ENCODE measurements at regions not wholly inside any gene's neighbourhood (a gene's known extent, or its start where the extent isn't known, plus 50 kb on each side); places are given as distances from the start of the nearest gene placed in this dataset.

DNA sequence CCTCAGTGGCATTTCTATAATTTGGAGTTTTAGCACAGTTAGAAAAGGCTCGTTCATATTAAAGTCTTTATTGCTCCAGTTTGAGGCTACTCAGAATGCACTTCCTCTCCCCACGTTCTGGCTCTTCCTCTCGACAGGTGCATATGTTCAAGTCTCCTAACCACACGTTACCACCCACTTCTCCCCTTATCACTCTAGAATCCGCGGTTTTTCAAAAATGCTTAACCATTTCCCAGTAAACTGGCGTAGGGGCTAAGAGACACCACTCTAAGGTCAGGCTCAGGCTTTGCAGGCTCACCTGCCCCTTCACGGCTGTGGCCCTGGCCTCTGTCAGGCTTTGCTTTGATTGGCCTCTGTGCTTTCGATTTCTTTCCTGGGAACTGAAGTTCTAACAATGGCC, 383.6 kb downstream of the GLRX3 start:
- Histone ChIP-seq H3K4me1 (no peaks in the 10 kb centered on the region), H3K27ac (no peak overlapping the region), H3K4me3 (no peak overlapping the region), H3K27me3 (no peaks in the 10 kb centered on the region), H3K9me3 (no peaks in the 10 kb centered on the region), H3K36me3 (no peaks in the 10 kb centered on the region)
- no peak for DNase-seq
- no peak for TF ChIP-seq POLR2A (IDR thresholded peaks at IDR 0.05)
- TF ChIP-seq, protein P1, sequence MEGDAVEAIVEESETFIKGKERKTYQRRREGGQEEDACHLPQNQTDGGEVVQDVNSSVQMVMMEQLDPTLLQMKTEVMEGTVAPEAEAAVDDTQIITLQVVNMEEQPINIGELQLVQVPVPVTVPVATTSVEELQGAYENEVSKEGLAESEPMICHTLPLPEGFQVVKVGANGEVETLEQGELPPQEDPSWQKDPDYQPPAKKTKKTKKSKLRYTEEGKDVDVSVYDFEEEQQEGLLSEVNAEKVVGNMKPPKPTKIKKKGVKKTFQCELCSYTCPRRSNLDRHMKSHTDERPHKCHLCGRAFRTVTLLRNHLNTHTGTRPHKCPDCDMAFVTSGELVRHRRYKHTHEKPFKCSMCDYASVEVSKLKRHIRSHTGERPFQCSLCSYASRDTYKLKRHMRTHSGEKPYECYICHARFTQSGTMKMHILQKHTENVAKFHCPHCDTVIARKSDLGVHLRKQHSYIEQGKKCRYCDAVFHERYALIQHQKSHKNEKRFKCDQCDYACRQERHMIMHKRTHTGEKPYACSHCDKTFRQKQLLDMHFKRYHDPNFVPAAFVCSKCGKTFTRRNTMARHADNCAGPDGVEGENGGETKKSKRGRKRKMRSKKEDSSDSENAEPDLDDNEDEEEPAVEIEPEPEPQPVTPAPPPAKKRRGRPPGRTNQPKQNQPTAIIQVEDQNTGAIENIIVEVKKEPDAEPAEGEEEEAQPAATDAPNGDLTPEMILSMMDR (IDR thresholded peaks at IDR 0.05): no peak

GRCh38 chr10:130531312-130531711, 395.1 kb downstream of the GLRX3 start:
- Histone ChIP-seq H3K27me3 (no peaks in the 10 kb centered on the region), H3K4me1 (no peaks in the 10 kb centered on the region), H3K36me3 (no peaks in the 10 kb centered on the region), H3K9me3 (no peaks in the 10 kb centered on the region), H3K4me3 (no peak overlapping the region), H3K27ac (no peak overlapping the region)
- no peak for DNase-seq
- TF ChIP-seq, protein P1 (IDR thresholded peaks at IDR 0.05): no peak
- no peak for TF ChIP-seq POLR2A (IDR thresholded peaks at IDR 0.05)

- no peak for TF ChIP-seq POLR2A (IDR thresholded peaks at IDR 0.05)
- TF ChIP-seq, protein P1 (IDR thresholded peaks at IDR 0.05): no peak
- Histone ChIP-seq H3K4me1 (no peaks in the 10 kb centered on the region), H3K36me3 (no peaks in the 10 kb centered on the region), H3K4me3 (no peak overlapping the region), H3K27ac (no peak overlapping the region), H3K27me3 (no peaks in the 10 kb centered on the region), H3K9me3 (no peaks in the 10 kb centered on the region)
- DNase-seq: no peak
Measured at GRCh38 chr10:130541090-130541489, 404.9 kb downstream of the GLRX3 start.

DNA sequence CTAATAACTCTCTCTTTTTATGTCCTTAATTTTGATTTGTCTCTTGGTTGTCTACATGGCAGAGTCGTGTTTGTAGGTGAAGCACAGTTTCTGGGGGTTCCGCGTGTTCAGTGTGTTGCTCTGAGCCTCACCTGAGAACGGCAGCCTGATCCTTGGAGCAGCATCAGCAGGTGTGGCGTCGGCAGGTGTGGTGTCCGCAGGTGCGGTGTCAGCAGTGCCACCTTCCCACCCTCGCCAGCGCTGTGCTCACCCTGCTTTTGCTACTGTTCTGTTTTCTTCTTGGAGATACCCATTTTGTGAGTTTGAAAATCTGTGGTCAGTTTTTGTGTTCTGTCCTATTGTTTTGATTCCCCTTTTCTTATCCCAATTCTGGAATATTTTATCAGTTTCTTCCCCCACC, 406.6 kb downstream of the GLRX3 start:
- Histone ChIP-seq H3K27me3 (no peaks in the 10 kb centered on the region), H3K27ac (no peak overlapping the region), H3K9me3 (no peaks in the 10 kb centered on the region), H3K36me3 (no peaks in the 10 kb centered on the region), H3K4me3 (no peak overlapping the region), H3K4me1 (no peaks in the 10 kb centered on the region)
- TF ChIP-seq, protein P1 (IDR thresholded peaks at IDR 0.05): no peak
- TF ChIP-seq POLR2A (IDR thresholded peaks at IDR 0.05): no peak
- no peak for DNase-seq

GRCh38 chr10:130543794-130544193, 407.6 kb downstream of the GLRX3 start:
- H3K4me1 ChIP-seq: no peaks in the 10 kb centered on the region
- no peak overlapping the region for H3K4me3 ChIP-seq
- no peaks in the 10 kb centered on the region for H3K9me3 ChIP-seq
- H3K27ac ChIP-seq: no peak overlapping the region
- H3K36me3 ChIP-seq: no peaks in the 10 kb centered on the region
- DNase-seq: no peak
- no peak for TF ChIP-seq POLR2A (IDR thresholded peaks at IDR 0.05)
- TF ChIP-seq, protein P1 (IDR thresholded peaks at IDR 0.05): no peak
- H3K27me3 ChIP-seq: no peaks in the 10 kb centered on the region

DNA sequence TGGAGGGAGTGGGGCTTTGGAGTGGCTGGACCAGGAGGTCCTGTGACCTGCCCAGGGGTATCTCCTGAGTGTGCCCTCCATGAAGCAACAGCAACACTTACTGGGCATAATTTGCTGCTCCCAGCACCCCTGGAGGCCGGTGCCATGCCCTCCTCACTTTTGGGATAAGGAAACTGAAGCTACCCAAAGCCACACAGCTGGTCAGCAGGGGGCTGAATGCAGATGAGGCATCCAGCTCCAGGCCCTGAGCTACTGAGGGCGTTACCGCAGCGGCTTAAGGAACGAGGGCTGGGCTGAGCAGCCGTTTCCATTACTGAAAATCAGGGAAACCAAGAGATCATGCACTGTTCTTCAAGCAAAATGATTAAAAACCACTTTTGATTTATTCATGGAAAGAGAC, 408.9 kb downstream of the GLRX3 start:
- Histone ChIP-seq H3K9me3 (no peaks in the 10 kb centered on the region), H3K27ac (no peak overlapping the region), H3K4me3 (no peak overlapping the region), H3K4me1 (no peaks in the 10 kb centered on the region), H3K36me3 (no peaks in the 10 kb centered on the region), H3K27me3 (no peaks in the 10 kb centered on the region)
- DNase-seq: no peak
- TF ChIP-seq, protein P1 (IDR thresholded peaks at IDR 0.05): no peak

All from Peyer's patch (tissue), 4 donors.